ENCODE measurements at regions not wholly inside any gene's neighbourhood (a gene's known extent, or its start where the extent isn't known, plus 50 kb on each side); places are given as distances from the start of the nearest gene placed in this dataset.
"Not testable (repeated sequence)": the region's sequence is repeated elsewhere in the genome, so short reads cannot be mapped to it uniquely, and the experiment has no call there.

DNA sequence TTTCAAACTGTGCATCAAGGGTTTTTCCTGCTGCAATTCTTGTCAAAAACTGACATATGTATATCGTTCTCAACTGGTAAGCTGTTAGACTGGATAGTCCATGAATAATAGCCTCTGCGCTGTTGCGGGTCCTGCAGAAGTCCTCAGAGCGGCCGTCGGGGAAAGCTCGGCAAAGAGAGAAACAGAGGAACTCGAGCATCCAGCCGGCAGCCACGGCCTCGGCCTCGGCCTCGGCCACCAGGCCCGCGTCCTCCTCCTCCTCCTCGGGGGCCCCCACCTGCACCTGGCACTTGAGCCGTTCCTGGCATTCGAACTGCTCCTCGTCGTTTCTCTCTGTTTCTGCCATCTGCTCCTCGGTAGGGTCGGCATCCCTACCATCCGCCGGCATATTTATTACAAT lies 165.0 kb downstream of the POTEC start:
- in situ Hi-C loops (cut with HindIII; ENCODE audit: low pct_unique_long_range_greater_than_20kb, low sequenced_read_pairs); DNase-seq (ENCODE audit: low read depth in 1 of 2, low spot score in 1 of 2): not testable (repeated sequence)

DNA sequence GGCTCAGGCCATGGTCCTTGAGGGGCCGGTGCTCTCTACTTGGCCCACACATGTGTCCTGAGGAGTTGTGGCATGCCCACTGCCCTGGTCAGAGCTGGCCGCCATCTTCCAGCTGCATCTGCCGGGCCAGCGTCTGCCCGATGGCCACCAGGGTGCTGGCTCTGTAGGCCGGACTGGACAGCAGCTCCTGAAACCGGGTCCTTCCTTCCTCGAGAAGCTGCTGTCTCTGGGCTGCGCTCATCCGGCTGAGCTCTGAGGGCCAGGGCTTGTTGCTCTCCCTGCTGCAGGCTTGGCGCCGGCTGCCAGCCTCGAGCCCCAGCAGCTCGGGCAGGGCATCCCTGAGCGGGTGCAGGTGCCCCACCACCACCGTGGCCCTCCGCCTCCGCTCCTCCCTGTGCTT lies 182.1 kb downstream of the POTEC start:
- DNase-seq (ENCODE audit: low read depth in 1 of 2, low spot score in 1 of 2); in situ Hi-C loops (cut with HindIII; ENCODE audit: low pct_unique_long_range_greater_than_20kb, low sequenced_read_pairs): not testable (repeated sequence)

DNA sequence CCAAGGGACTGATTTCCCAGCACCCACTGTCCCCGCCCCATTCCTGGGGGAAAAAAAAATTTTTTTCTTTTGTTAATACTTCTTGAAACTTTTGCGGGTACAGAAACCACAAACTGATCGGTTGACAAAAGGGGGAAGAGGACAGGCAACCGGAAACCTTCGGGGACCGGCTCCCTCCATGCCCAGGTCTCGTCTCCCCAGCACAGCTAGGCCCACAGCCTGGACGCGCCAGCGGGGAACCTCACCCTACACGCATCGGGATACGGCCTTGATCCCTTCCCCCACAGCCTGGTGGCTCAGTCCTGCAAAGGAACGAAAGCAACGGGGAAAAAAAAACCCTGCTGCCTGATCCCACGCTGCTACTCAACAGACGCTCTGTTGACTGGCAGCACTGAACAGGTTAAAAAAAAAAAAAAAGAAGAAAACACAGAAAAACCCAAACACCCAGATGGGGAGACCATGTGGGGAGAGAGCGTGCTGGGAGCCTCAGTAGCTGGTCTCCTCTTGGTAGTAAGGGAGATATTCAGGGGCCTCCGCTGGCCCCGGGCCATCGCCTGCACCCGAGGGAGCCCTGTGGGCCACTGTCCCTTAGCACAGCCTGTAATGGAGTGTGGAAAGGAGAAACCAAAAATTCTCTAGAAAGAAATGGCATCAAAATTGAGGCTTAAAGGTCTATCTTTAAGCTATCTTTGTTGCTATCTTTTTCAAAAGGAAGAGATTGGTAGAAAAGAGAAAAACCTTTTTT lies 185.7 kb downstream of the POTEC start:
- DNase-seq (ENCODE audit: low read depth in 1 of 2, low spot score in 1 of 2); in situ Hi-C loops (cut with HindIII; ENCODE audit: low pct_unique_long_range_greater_than_20kb, low sequenced_read_pairs): not testable (repeated sequence)

DNA sequence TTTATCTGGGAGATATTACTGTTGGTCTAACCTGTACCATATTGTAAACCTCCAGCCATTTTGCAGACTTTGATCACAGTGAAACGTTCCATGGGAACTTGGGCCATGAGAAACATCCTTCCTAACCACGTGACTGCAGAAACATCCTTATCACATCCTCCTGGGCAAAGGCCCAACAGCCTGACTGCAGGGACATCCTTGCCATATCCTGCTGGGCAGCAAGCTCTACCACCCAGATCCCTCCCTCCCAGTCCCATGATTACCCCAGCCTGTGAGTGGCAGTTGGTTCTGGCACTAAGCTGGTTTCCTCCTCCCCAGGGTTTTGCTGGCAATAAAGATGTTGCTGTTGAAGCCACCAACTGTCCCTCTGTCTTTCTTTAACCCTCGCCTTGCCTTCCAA lies 201.2 kb downstream of the POTEC start:
- DNase-seq (ENCODE audit: low read depth in 1 of 2, low spot score in 1 of 2); in situ Hi-C loops (cut with HindIII; ENCODE audit: low pct_unique_long_range_greater_than_20kb, low sequenced_read_pairs): not testable (repeated sequence)

DNA sequence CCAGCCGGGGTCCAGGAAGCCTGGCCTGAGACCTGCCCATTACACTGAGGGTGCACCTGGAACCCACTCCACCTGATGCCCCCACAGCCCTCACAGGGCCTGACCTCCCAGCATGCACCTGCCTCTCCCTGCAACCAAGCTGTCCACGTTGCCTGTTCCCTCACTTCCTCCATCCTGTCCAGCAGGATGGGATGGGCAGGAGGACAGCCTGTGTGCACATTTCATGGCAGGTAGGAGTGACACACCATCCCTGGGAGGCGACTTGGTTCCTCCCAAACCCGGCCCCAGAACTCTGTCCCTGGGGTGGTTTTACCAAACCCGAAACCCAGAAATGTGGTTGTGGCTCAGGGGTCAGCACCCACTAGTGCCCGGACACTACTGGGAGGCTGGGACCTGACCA lies 203.8 kb upstream of the ZNF519 start:
- in situ Hi-C loops (cut with HindIII; ENCODE audit: low pct_unique_long_range_greater_than_20kb, low sequenced_read_pairs); DNase-seq (ENCODE audit: low read depth in 1 of 2, low spot score in 1 of 2): not testable (repeated sequence)

DNA sequence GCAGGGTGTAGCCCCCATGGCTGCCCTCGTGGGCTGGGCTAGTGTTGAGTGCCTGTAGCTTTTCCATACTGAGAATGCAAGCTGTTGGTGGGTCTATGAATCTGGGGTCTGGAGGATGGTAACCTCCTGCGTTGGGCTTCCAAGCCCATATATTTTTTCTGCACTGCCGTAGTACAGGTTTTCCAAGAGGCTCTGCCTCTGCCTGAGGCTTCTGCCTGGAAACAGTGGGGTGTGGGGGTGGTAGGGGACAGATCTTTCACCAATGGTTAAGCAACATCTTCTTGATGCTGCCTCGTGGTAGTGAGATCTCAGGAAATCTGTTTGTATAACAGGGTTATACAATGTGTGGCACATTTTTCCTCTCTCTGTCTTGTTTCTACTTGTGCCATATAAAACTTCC lies 189.0 kb upstream of the ZNF519 start:
- peak in 1 of 2 experiments; percentile 0 for DNase-seq (ENCODE audit: low read depth in 1 of 2, low spot score in 1 of 2)

DNA sequence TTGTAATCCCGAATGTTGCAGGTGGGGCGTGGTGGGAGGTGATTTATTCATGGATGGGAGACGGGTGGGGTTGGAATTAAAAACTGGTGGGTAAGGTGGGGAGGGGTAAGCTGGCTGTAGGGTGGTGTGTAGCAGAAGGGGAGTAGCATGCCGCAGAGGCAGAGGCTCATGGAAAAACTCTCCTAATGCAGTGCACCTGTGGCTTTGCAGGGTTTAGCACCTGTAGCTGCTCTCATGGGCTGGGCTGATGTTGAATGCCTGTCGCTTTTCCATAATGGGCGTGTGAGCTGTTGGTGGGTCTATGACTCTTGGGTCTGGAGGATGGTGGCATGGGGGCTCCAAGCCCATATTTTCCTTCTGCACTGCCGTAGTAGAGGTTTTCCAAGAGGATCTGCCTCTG lies 169.0 kb upstream of the ZNF519 start:
- DNase-seq (ENCODE audit: low read depth in 1 of 2, low spot score in 1 of 2); in situ Hi-C loops (cut with HindIII; ENCODE audit: low pct_unique_long_range_greater_than_20kb, low sequenced_read_pairs): not testable (repeated sequence)

More for the DNA sequence above, 189.0 kb upstream of the ZNF519 start:
- in situ Hi-C loops (cut with HindIII; ENCODE audit: low pct_unique_long_range_greater_than_20kb, low sequenced_read_pairs) = not testable (repeated sequence)

DNA sequence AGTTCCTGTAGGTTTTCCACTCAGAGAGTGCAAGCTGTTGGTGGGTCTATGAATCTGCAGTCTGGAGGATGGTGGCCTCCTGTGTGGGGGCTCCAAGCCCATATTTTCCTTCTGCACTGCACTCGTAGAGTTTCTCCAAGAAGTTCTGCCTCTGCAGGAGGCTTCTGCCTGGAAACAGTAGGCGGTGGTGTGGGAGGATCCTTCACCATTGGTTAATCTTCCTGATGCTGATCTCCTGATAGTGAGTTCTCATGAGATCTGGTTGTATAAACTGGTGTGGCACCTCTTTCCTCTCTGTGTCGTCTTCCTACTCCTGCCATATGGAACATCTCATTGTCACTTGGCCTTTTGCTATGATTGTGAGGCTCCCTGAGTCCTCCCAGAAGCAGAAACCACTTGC lies 162.8 kb upstream of the ZNF519 start:
- DNase-seq (ENCODE audit: low read depth in 1 of 2, low spot score in 1 of 2); in situ Hi-C loops (cut with HindIII; ENCODE audit: low pct_unique_long_range_greater_than_20kb, low sequenced_read_pairs): not testable (repeated sequence)

DNA sequence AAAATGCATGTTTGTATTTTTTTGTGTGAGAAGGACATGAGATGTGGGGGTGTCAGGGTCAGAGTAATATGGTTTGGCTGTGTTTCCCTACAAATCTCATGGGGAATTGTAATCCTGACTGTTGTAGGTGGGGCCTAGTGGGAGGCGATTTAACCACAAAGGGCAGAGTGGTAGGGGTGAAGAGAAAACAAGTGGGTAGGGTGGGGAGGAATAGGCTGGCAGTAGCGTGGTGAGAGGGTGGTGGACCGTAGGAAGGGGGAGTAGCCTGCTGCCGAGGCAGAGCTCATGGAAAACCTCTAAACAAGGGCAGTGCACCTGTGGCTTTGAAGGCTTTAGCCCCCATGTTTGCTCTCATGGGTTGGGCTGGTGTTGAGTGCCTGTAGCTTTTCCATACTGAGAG lies 152.8 kb upstream of the ZNF519 start:
- in situ Hi-C loops (cut with HindIII; ENCODE audit: low pct_unique_long_range_greater_than_20kb, low sequenced_read_pairs) = no loop called here
- DNase-seq (ENCODE audit: low read depth in 1 of 2, low spot score in 1 of 2) = no peak
- TF ChIP-seq JUND (IDR thresholded peaks at IDR 0.05; ENCODE audit: low read depth) = no peak

DNA sequence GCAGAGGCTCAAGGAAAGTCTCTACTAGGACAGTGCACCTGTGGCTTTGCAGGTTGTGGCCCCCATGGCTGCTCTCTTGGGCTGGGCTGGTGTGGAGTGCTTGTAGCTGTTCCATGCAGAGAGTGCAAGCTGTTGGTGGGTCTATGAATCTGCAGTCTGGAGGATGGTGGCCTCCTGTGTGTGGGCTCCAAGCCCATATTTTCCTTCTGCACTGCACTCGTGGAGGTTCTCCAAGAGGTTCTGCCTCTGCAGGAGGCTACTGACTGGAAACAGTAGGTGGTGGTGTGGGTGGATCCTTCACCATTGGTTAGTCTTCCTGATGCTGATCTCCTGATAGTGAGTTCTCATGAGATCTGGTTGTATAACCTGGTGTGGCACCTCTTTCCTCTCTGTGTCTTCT lies 143.2 kb upstream of the ZNF519 start:
- in situ Hi-C loops (cut with HindIII; ENCODE audit: low pct_unique_long_range_greater_than_20kb, low sequenced_read_pairs); DNase-seq (ENCODE audit: low read depth in 1 of 2, low spot score in 1 of 2): not testable (repeated sequence)

DNA sequence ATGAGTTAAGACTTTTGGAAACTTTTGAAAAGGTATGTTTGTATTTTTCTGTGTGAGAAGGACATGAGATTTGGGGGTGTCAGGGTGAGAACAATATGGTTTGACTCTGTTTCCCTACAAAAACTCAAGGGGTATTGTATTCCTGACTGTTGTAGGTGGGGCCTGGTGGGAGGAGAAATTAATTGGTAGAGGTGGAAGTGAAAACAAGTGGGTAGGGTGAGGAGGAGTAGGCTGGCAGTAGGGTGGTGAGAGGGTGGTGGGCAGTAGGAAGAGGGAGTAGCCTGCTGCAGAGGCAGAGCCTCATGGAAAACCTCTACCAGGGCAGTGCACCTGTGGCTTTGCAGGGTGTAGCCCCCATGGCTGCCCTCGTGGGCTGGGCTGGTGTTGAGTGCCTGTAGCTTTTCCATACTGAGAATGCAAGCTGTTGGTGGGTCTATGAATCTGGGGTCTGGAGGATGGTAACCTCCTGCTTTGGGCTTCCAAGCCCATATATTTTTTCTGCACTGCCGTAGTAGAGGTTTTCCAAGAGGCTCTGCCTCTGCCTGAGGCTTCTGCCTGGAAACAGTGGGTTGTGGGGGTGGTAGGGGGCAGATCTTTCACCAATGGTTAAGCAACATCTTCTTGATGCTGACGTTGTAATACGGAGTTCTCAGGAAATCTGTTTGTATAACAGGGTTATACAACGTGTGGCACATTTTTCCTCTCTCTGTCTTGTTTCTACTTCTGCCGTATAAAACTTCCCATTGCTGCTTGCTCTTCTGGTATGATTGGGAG lies 133.6 kb upstream of the ZNF519 start:
- in situ Hi-C loops (cut with HindIII; ENCODE audit: low pct_unique_long_range_greater_than_20kb, low sequenced_read_pairs); DNase-seq (ENCODE audit: low read depth in 1 of 2, low spot score in 1 of 2): not testable (repeated sequence)

DNA sequence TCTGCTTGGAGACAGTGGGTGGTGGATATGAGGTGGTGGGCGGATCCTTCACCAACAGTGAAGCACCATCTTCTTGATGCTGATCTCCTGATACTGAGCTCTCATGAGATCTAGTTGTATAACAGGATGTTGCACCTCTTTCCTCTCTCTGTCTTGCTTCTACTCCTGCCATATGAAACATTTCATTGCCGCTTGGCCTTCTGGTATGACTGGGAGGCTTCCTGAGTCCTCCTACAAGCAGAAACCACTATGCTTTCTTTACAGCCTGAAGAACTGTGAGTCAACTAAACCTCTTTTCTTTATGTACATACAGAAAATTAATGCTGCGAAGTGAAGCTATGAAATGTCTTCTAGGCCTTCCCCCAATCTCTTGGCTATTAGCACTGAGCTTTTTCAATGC lies 130.6 kb upstream of the ZNF519 start:
- in situ Hi-C loops (cut with HindIII; ENCODE audit: low pct_unique_long_range_greater_than_20kb, low sequenced_read_pairs); DNase-seq (ENCODE audit: low read depth in 1 of 2, low spot score in 1 of 2): not testable (repeated sequence)

DNA sequence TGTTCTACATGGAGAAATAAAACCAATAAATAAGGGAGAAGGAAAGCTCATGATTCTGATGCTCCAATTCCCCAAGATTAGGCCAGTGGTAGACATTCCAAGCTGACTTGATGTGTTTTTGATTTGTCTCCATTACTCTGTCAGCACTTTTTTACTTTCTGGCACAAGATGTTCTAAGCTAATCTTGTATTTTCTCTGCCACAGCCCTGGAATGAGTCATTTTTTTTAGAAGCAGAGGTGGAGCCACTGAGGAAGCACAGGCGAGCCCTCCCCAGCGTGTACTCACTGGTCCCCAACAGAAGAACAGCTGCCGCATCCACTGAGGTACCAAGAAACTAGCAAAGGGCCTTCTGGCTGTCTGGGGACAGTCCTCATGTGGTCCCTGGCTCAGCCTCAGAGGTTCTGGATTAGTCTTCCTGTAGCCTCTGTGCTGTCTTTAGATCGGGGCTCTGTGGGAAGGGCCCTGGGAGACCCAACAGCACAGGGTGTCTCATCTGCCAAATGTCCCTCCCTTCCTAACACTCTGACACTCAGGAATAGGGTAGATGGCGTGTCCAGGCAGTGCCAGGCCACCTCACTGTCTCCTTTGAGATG lies 117.9 kb upstream of the ZNF519 start:
- in situ Hi-C loops (cut with HindIII; ENCODE audit: low pct_unique_long_range_greater_than_20kb, low sequenced_read_pairs); DNase-seq (ENCODE audit: low read depth in 1 of 2, low spot score in 1 of 2): not testable (repeated sequence)

DNA sequence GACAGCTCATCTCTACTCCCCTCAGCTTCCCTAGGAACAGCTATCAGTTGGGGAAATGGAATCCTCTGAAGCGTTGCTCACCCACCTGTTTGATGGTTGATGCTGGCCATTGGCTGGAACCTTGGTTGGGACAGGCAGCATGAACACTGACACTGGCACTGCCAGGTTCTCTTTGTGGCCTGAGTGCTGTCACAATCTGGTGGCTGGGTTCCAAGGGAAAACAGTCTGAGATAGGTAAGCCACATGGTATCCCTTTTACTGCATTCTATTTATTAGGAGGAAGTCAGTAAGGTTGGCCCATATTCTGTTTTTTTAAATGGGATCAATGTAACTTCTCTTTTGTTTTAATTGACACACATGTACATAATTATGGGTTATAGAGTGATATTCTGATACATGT lies 107.0 kb upstream of the ZNF519 start:
- DNase-seq (ENCODE audit: low read depth in 1 of 2, low spot score in 1 of 2); in situ Hi-C loops (cut with HindIII; ENCODE audit: low pct_unique_long_range_greater_than_20kb, low sequenced_read_pairs): not testable (repeated sequence)

DNA sequence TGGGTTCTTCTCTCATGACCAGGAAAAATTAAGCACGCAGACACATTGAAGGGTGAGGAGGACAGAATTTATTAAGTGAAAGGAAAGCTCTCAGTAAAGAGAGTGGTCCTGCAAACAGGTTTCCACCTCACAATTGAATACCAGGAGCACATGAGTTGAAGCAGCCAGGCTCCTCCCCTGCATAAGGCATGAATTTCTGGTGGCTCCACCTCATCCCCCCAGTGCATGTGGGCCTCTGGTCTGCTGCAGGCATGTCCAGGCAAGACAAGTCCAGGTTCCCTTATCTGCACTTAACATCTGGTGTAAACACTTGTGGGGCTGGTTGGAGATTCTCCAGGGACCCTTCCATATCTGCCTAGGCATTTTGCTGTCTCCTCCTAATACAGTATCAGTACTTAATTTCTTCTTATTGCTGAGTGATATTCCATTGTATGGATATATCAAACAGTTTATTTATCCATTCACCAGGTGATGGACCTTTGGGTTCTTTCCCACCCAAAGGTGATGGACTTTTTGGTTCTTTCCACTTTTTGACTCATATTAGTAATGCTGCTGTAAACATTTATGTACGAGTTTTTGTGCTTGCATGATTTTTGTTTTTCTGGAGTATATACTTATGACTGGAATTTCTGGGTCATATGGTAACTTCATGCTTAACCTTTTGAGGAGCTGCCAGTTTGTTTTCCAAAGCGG lies 104.3 kb upstream of the ZNF519 start:
- in situ Hi-C loops (cut with HindIII; ENCODE audit: low pct_unique_long_range_greater_than_20kb, low sequenced_read_pairs); DNase-seq (ENCODE audit: low read depth in 1 of 2, low spot score in 1 of 2): not testable (repeated sequence)

DNA sequence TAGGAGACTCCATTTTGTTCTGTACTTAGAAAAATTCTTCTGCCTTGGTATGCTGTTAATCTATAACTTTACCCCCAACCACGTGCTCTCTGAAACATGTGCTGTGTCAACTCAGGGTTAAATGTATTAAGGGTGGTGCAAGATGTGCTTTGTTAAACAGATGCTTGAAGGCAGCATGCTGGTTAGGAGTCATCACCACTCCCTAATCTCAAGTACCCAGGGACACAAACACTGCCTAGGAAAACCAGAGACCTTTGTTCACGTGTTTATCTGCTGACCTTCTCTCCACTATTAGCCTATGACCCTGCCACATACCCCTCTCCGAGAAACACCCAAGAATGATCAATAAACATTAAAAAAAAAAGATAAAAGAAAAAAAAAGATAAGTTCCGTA lies 93.0 kb upstream of the ZNF519 start:
- in situ Hi-C loops (cut with HindIII; ENCODE audit: low pct_unique_long_range_greater_than_20kb, low sequenced_read_pairs); DNase-seq (ENCODE audit: low read depth in 1 of 2, low spot score in 1 of 2): not testable (repeated sequence)

DNA sequence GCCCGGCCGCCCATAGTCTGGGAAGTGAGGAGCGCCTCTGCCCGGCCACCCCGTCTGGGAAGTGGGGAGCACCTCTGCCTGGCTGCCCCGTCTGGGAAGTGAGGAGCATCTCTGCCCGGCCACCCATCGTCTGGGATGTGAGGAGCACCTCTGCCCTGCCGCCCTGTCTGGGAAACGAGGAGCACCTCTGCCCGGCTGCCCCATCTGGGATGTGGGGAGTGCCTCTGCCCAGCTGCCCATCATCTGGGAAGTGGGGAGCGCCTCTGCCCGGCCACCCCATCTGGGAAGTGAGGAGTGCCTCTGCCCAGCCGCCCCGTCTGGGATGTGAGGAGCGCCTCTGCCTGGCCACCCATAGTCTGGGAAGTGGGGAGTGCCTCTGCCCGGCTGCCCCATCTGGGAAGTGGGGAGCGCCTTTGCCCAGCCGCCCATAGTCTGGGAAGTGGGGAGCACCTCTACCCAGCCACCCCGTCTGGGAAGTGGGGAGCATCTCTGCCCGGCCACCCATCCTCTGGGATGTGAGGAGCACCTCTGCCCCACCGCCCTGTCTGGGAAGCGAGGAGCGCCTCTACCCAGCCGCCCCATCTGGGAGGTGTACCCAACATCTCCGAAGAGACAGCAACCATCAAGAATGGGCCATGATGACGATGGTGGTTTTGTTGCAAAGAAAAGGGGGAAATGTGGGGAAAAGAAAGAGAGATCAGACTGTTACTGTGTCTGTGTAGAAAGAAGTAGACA lies 92.5 kb upstream of the ZNF519 start:
- in situ Hi-C loops (cut with HindIII; ENCODE audit: low pct_unique_long_range_greater_than_20kb, low sequenced_read_pairs) = not testable (repeated sequence)

More for the DNA sequence above, 92.5 kb upstream of the ZNF519 start:
- not testable (repeated sequence) for DNase-seq (ENCODE audit: low read depth in 1 of 2, low spot score in 1 of 2)

Measured in T47D (cell line).